C1 segment of cervical spinal cord (tissue), 14 donors: ENCODE measurements at regions not wholly inside any gene's neighbourhood (a gene's known extent, or its start where the extent isn't known, plus 50 kb on each side); places are given as distances from the start of the nearest gene placed in this dataset.
"Not testable (repeated sequence)": the region's sequence is repeated elsewhere in the genome, so short reads cannot be mapped to it uniquely, and the experiment has no call there.

Experiments used
- DNase-seq, 14 donors: peaks; one replicate each; lab custom pipeline; 2025; lab: John Stamatoyannopoulos, UW

DNA sequence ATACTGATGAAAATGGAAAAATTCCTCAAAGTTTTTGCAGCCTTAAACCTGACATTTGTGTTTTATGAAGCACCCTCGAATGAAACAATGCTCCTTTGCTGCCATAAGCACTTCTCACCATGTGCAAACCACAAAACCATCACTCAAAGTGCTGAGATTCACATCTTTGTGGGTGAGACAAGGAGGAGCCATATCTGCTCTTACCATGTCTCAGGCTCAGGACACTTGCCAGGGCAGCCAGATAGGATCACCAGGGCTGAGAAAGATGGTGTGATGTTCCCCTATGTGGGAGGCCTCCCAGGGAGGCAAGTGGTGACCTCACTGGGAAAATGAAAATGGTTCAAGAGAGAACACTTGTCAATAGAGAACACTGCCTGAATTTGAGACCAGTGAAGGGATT is 120.4 kb downstream of the CCDC34 start:
- DNase-seq = no peak

DNA sequence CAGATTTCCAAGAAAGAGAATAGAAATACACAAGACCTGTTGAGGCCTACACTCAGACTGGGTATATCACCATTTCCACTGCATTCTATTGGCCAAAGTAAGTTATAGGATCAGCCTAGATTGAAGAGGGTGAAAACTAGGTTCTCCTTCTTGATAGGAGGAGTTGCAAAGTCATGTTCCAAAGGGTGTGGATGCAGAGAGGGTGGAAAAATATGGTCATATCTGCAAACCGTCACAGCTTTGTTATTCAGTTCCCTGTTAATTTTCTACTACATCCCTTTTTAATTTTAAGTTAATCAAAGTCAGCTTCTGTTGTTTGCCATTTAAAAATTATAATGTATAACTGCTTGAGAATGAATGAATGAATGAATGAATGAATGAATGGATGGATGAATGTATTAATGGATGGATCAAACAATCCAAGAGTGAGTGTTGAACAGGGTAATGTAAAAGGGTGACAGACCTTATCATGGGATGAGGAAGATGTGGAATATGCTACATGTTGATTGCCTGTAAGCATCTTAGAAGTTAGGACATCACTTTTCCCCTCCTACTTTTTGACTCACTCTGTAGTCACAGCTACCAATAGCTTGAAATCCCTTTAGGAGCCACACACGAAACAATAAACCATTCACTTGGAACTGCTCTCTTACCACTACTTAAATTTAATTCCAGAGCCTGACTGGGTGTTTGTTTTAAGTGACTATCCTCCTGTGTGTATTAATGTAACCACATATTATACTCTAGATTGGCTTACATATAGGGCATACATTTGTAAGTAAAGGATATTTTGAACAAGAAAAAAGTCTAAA is 121.5 kb downstream of the CCDC34 start:
- DNase-seq = no peak

DNA sequence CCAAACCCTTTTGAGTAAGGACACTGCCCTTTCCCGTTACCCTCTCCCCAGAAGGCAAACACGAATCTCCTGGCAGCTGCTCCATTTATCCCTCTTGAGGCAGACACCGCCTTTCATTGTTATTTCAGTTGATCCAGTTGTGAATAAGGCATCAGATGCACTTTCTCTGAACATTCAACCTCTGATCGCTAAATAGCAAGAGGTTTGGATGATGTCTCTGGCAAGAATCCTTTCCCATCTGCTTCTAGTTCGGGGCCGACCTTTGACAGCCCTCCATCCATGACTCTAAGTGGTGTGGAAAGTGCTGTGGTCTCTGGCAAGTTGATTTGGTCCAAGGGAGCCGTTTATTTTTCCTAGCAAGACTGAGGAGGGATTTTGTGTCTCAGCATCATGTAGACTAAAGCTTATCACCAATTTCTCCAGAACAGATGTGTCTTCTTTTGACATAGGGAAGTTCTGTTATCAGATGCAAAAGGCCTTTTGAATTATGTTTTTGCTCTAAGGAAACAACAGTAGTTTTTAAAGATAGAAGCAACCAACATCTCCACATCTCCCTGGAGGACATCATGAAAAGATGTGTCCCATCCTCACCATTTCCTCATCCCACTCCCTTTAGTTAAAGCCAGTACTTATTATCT is 123.6 kb downstream of the CCDC34 start:
- DNase-seq = no peak

DNA sequence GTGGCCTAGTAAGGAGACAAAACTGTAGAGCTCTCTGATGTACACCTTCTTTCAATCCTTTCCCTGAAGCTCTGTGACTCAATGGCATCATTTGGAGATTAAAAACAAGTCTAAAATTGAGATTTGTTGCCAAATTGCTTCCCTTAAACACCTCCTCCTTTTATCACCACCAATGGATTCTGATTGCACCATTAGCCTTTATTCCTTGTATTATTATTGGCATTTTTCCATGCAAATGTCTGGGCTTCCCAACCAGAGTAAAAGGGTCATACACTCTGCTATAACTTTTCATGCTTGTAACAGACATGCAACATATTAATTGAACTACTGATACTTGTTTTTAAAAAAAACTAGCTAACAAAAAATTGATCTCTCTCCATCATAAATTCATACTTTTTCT is 124.2 kb downstream of the CCDC34 start:
- DNase-seq = no peak

DNA sequence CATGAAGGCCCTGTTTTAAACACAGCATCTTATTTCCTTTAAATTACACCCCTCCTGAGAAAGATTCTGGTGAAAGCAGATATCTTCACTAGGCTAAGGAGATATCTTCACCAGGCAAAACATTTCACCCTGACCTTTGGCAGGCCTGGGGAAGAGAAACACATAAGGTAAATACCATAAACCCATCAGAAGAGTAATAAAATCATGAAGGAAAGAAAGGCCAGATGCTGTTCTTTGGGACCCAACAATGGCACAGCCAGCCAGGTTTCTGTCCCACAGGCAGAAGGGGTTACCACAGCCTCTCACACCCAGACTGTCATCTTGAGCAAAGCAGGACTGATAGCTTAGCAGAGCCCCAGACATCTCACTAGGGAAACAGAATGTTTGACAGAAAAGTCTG is 125.4 kb downstream of the CCDC34 start:
- DNase-seq = no peak

DNA sequence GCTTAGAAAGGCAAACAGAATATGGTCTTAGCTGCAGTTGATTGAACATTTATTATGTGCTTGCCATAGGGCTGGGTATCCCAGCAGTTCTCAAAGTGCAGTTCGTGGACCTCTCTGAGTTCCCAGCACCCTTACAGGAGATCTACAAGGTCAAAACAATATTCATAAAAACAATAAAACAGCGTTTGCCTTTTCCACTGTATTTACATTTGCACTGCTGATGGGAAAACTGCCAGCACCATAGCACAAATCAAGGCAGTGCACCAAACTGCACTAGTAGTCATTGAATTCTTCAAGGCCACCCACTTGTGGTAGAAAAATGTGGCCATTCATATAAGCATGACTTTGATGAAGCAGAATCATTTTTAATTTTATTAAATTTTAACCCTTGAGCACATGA is 128.1 kb downstream of the CCDC34 start:
- DNase-seq = no peak

DNA sequence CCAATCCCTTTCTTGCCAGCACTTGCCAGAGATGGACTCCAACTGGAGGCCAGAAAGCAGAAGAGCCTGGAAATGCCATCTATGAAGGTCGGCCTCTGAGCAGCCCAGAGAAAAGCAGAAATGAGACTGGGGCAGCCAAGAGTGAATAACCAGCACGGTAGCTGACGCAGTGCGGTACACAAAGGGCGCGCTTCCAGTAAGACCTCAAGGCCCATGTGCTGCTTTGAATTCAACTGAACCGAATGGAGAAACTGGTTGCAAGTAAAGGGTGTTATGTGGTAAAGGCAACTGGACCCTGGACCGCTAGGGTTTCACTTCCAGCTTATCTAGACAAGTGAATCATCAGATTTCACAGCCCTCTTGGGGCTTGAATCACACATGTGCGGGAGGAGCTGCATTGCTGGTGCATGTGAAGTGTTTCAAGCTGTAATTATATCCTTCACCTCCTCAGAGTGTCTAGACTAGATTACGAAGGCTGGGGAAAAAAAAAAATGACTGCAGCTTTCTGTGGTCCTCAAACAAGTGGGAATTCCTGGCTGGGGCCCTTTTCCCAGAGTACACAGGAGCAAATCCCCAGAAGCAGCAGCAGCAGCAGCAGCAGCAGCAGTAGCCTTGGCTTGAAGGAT is 128.9 kb downstream of the CCDC34 start:
- peak in 3 of 14 donors; percentile 4 to 81 (median 9) for DNase-seq

DNA sequence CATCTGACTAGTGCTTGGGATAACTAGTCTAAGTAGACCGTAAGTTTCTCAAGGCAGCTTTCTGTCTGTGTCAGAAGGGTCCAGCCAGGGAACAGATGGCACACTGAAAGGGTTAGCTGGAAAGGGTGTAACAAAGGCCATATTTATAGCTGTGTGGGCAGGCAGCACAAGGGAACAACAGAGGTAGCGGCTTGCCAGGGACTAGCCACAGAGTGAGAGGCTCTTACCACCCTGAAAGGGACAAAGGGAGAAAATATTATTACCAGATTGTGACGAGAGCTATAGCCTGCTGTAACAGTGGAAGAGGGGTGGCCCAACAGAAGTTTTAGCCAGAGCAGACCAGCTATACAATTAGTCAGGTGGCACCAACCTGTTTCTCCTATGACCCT is 129.4 kb downstream of the CCDC34 start:
- peak in 1 of 14 donors; percentile 93 for DNase-seq

DNA sequence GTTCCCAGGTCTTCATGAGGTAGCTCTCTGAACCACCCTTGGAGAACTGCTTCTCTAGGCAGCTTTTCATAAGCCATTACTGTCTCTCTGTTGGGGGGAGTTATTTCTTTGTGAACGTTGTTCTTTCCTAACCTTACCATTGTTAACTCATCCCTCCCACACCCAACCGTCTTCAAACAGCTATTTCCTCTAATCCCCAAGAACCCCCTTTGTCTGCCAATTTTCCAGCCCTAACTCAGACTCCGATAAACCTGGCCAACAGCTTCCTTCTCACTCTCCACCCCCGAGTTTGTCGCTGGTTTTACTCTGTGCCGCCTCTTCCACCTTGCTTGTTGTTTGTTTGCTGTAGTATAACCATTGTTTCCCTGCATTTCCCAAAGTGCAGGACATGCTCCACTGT is 131.5 kb downstream of the CCDC34 start:
- no peak for DNase-seq

DNA sequence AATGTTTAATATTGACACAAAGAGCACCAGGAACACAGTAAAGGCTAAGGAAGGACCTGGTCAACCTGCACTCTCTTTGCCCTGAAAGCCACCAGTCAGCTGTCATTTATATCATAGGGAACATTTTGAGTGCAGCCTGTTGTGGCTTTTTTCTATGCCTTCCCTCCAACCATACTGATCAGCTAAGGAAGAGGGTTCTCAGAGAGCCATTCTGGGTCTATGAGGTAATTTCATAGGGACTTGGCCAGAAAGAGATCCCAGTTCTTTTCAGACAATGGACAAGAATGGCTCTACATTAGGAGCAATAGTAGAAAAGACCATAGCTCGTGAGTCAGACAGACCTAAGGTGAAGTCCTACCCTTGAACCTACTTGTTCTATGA is 132.8 kb downstream of the CCDC34 start:
- DNase-seq = peak in 1 of 14 donors; percentile 14

DNA sequence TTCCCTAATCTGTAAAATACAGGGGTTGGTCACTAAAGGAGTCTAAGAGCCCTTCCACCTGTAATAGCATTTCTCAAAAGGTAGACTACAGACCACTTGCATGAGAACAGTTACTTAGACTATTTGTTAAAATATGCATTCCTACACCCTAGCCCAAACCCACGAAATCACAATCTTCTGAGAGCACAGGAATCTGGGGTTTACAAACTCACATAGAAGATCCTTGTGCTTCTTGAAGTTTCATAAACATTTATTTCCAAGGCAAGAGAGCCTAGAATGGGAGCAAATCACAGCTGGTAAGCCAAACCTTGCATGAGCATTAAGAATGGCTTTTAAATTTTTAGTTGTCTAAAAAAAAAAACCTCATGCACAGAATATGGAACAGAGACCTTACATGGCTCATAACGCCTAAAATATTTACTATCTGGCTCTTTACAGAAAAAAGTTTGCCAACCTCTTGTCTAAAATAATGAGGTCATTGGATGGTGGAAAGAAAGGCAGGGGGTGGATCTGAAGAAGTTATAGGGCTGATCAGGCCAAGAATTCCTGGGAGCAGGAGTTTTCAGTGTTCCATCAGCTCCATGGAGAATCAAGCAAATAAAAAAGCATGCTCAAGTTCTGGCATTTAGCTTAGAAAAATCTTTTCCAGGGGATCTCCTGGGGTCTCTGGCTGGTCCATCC is 133.4 kb downstream of the CCDC34 start:
- peak in 1 of 14 donors; percentile 16 for DNase-seq

DNA sequence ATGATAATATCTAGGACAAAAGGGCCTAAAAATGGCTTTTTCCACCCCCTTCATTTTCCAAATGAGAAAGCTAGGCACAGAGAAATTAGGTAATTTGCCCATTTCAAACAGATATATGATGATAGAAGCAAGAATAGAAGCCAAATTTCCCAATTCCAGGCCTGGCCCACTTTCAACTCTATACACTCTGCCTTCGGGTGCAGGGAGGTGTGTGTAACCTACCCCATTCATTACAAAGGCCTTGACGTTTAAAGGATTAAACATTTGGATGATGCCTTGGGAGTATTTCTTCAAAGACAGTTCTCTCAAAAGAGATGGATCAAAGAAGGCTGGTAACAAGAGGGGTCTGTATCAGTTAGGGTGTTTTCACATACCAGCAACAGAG is 134.1 kb downstream of the CCDC34 start:
- DNase-seq = no peak

DNA sequence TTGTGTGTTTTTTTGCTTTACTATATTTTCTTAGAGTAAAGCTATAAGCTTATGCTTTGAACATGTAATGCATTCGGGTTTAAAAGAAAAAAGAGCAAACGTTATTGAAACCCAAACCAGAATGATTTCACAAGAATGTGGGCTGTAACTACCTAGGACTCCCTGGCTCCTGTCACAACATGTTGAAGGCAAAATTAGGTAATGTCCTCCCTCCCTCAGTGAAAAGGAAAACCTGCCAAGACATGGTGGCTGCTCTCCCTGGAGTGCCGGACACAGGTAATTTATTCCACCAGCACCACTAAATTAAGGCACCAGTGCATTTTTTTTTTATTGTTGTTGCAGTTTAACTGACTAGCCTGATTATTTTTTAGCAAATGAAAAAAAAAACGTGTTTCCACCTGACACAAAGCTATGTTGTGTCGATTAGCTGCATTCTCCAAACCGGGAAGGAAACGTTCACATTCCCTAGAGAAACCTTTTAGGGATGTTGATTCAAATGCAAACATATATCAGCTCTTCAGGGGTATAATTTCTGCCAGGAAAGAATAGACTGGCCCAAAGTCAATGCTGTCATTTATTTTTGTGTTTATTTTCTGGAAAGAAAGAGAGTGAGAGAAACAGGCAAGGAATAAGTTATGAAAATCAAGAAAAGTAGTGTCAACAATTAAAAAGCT is 134.6 kb downstream of the CCDC34 start:
- peak in 1 of 14 donors; percentile 91 for DNase-seq

DNA sequence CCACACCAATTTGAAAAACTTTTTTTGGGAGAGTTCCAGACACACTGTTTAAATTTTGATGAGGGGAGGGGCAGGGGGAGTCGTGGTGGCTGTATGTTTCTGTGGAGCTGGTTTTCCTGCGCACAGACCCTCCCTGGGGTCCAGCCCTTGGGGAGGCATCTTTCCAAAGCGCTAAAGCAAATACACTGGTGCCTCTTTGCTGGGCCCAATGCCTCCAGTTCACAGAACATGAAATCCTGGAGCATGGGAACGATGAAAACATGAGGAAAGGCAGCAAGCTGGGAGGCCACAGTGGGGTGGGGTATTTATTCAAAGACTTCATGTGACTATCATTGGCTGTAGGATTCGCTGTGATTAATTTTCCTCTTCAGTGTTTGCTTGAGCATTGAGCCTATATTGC is 135.3 kb downstream of the CCDC34 start:
- no peak for DNase-seq

DNA sequence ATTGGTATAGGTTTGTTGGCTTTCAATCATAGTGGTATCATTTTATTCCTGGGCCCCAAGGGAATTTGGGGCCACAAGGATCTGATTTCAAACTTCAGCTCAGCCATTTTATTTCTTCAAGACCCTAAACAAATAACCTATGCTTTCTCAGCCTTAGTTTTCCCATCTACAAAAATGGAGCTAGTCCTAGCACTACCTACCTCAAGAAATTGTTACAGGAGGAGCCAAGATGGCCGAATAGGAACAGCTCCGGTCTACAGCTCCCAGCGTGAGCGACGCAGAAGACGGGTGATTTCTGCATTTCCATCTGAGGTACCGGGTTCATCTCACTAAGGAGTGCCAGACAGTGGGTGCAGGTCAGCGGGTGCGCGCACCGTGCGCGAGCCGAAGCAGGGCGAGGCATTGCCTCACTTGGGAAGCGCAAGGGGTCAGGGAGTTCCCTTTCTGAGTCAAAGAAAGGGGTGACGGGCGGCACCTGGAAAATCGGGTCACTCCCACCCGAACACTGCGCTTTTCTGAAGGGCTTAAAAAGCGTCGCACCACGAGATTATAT is 143.5 kb downstream of the CCDC34 start:
- not testable (repeated sequence) for DNase-seq

DNA sequence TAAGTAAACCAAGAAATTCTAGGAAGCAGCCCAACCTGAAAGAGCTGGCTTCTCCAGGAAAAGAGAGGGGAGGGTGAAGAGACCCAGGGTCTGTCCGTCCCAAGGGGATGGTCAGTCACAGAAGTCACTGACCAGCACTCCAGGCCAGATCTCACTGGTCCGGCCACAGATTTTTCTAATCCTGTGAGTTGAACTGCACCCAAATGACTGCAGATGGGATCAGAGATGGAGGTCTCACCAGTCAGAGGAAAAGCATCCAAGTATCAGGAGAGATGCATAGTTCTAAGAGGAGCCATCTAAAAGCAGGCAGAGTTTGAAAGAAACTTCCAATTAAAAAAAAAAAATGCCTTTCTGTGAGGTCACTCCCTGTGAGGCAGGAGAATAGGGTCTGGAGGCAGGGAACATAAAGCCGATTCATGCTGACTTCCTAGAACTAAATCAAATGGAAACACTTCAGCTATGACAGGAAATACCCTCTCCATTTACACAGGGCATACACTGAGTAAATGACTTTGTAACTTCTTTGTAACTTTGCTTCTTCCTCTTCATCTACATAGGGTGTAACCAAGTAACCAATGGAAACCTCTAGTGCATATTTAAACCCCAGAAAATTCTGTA is 144.5 kb downstream of the CCDC34 start:
- peak in 1 of 14 donors; percentile 54 for DNase-seq

DNA sequence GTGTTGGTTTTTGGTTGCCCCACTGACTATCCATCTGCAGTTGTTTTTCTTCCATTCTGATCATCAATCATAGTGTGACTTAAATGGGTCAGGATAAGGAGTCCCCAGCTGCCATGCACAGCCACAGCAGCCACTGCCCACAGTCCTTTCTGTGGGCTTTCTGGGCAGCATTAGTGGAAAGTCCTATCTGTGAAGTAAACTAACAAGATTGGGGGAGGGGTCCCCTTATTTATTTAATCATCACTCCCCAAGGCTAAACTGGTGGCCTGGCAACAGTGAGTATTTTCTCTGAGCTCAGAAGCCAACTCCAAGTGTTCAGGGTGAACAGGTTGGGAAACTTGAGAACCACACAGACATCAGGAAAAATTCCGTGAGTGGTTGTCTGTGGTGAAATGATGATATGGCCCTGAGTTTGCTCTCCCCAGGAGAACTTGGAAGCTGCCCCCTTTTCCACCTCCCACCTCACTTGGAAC is 145.0 kb downstream of the CCDC34 start:
- DNase-seq = peak in 1 of 14 donors; percentile 18

DNA sequence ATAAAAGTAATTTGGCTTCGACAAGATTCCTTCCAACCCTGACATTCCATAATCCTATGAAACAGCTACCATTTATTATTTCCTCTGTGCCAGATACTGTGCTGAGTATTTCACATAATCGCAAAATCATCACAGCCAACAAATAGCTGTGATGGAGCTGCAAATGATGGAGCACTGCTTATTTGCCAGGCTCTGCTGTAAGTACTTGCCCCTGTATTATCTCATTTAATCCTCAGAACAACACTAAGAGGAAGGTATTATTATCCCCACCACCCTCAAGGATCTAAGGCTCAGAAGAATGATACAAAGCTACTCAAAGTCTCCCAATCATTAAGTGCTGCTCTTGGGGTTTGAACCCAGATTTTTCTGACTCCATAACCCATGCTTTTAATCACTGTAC is 145.5 kb downstream of the CCDC34 start:
- no peak for DNase-seq

DNA sequence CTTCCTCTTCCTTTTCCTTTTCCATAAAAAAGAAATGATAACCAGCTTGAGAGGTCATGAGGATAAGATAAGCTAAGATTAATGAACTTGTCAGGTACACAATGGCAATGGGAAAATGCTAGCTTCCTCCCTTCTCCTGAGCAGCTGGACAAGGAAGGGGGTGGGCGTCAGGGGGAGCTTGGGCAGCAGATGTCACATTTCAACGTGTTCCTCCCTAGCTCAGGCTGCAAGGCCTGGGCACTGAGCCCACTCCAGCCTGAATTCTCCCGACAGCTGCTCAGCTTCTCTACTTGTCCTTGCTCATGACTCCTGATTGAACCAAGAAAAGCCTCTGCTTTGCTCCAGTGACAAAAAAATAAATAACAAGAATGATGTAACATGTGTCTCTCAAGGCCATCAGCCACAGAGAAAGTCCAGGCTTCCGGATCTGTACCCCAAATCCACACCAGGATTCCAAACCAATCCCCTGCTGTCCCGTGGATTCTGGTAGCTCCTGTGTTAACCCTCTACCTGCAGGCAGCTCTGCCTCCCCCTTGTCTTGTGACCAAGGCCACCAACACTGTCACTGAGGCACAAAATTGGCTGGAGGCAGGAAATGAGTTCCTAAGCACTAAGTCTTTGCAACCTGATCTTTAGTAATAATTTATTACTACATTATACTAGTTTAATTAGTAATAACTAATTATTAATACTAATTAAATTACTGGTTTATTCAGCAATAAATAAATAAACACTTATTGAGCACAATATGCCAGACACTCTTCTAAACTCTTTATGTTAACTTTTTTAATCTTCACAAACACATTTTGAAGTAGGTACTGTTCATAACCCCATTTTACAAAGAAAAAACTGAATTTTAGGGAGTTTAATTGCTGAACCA is 146.5 kb downstream of the CCDC34 start:
- DNase-seq = peak in 3 of 14 donors; percentile 2 to 44 (median 3)
